SKM-1 treated with dmso at 0.1 percent for 144 hours (cell line): ENCODE measurements at regions not wholly inside any gene's neighbourhood (a gene's known extent, or its start where the extent isn't known, plus 50 kb on each side); places are given as distances from the start of the nearest gene placed in this dataset.

Source experiments
- DNase-seq: peaks from one replicate; lab custom pipeline; 2025; ENCODE audit not compliant: unreplicated experiment; lab: John Stamatoyannopoulos, UW

DNA sequence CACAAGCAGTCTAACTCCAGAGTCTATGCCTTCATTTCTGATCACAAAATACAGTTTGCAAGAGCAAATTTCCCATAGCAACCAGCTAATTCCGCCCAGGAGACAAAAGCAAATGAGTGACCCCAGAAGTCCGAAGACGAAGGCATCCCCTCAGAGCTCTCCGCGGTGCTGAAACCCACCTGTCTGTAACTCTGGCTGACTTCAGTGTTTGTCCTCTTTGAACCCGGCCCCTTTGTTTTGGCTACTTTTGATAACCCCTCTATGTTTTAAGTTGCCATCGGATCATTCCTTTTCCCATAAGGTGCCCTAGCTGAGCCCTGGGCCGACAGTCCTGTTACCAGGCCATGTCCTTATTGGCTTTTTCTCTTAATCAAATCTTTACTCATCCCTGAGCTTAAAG lies 515.8 kb downstream of the PTPRU start:
- DNase-seq, result no peak

DNA sequence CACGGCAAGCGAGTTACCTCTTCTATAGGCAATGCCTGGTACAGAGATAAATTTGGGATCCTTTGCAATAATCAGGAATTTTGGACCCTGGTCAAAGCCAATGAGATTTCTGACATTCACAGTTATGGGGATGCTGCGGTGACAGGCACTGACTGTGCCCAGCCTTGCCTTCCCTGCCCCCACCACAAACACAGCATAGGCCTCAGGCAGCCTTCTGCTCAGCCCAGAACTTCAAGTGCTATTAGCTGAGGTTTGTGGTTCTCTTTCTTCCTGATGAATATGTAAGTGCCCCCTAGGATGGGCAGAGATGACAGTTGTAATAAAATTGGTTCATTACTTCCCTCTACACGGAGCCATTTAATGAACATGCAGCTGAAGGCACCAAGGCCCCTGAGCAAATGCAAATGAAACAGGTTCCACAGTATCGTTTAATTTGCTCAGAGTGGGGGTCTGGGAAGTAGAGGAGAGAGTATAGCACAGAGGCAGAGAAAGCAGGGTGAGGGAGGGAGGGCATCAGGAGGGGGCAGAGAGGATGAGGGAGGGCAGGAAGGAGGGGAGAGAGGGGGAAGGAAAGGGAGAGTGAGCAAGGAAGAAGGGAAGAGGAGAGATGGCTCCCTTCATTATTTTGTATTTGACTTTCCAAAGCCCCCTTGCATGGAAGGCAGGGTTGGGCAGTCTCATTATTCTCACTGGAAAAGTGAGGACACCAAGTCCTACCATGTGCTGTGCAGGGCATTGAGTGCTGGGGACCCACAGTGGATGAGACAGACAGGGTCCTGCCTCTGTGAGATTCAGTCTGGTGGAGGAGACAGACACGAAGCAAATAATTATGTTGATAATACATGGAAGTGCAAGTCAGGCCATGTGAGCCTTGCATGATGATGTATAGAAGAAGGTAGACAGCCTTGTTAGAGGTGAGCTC lies 513.0 kb downstream of the PTPRU start:
- DNase-seq, result no peak

DNA sequence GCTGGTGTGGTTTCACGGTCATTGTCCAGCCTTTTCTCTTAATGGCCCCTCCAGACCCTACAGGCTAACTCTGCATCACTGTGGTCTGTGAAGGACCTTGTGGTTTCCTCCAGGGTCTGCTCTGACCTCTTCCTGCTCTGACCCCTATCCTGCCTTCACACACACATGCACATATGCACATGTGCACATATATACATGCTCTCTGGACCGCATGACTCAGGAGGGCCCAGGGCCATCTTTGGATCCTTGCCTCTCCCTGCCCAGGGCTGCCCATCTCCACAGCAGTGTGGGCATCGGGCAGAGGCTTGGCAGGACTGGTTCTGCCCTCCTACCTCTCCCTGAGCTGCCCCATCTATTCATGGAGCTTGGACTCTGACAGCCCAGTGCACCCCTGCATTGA lies 510.9 kb downstream of the PTPRU start:
- DNase-seq, result no peak

DNA sequence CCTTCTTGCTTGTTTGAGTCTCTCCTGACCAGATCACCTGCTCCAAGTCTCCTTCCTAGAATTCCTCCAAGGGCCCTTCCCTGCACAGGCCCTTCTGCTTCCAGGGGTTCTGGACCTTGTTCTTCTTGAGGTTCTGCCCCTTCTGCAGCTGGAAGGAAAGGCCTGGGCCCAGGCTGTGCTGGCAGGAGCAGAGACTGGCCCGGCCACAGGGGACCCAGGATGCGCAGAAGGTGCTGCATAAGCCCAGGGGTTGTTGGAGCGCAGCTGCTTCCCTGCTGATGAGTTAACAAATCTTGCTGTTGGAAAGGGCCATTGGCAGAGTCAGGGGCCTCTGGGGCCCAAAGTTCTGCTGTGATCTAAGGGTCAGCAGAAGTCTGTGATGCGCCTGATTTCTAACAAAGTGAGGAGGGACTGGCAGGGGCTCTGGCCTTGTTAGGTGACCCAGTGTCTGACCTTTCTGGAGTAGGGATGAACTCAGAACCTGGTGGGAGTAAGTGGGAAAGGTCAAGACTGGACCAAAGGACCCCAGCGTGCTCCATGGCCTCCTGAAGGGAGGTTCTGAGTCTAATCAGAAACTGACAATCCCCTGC lies 509.8 kb downstream of the PTPRU start:
- no peak for DNase-seq

DNA sequence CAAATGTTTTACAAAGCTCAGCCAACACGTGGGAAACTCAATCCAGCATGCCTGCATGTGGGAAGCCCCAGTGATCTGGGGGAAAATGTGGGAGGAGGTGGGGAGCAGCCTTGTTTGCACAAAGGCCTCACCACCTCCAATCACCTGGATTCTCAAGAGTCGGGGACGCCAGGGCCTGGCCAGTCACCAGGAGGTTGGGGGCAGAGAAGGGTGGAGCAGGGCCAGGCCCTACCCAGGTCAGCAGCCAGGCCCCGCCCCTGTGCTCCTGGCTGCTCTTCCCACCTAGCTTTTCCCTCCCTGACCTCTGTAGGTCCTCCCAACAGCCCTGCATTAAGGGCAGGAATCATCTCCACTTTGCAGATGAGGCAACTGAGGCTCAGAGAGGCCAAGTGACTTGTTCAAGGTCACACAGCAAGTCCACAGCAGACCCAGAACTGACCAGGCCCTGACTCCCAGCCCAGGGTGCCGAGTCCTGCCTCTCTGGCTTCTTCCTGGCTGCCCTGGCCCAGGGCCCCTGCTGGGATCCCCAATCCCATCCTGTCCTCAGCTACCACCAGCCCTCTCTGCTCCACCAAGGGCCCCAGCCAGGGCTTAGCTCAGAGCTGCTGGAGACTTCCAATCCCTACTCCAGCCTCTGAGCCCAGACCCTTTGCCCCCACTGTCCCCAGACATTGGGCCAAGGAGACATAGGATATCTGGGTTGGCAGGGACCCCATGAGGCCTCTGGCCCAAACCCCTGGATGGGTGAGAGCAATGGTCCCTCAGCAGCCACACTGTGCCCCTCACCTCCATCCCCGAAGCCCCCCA lies 508.6 kb downstream of the PTPRU start:
- no peak for DNase-seq

DNA sequence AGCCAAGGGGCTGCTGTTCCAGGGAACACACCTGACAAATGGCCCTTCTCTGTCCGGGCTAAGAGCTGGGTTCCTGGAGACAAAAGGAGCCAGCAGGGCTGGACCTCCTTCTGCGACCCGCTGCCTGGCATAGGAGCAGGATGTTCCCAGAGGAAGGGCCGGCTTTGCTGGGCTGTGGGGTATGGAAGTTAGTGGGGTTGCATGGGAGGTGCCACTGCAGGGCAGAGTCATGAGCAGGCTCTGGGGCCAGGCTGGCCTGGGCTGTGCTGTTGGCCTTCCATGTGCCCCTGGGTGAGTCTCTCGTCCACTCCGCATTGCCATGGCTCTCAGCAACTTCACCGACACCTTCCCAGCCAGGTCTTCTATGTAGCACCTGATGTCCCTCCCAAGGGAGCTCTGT lies 507.6 kb downstream of the PTPRU start:
- no peak for DNase-seq

DNA sequence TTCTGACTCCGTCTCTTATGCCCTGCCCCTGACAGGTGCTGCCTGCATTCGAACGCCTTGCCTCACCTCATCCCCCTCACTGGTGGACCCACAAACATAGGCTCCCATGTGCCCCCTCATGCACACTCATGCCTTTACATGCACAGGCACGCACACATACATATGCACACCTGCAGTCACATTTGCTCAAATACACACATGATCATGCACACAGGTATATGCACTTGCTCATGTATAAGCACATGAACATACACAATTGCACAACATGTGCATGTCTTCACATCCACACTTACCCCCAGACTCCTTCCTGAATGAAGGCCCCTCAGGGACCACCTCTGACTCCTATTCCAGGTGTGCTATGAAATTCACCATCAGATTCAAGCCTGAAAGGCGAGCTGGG lies 506.9 kb downstream of the PTPRU start:
- DNase-seq, result no peak

DNA sequence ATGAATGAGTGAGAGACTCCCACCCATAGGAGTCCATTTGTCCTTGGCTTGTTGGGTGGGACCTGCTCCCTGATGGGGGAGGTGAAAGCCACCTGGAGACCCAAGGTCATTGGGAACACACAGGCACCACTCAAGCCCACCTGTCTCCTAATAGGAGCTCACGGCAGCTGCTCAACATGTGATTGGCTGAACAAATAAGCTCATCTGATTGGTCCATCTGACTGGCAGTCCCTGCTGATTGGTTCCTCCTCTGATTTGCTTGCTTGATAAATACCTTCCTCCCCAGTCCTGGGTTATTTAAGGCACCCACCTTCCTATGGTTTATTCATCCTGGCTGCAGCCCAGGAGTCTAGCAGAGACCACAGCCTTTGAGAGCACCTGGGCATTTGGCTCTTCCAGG lies 502.9 kb downstream of the PTPRU start:
- no peak for DNase-seq

DNA sequence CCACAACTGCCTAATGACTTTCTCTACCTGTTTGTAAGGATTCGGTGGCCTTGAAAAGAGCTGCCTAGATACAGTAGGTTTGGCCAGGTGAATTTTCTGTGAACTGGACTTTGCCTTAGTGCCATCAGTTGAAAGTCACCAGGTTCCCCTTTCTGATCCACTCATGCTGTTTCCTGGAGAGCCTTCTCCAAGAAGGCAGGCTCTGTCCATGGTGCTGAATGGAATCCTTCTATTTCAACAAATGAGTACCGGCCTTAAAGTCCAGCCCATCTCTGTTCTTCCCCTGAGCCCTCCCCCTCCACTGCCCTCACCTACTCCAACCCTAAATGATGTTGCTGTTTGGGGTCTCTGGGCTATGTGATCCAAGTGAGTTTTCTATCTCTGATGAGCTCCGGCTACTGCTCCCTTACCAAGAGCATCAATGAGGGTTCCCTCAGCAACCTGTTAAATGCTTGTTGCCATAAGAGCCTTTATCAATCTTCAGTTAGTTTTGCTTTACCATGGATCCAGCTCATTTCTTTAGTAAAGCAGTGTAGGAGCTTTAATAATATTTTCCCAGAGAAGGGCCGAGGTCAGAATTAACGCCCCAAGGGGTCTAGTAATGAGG lies 500.4 kb downstream of the PTPRU start:
- no peak for DNase-seq

DNA sequence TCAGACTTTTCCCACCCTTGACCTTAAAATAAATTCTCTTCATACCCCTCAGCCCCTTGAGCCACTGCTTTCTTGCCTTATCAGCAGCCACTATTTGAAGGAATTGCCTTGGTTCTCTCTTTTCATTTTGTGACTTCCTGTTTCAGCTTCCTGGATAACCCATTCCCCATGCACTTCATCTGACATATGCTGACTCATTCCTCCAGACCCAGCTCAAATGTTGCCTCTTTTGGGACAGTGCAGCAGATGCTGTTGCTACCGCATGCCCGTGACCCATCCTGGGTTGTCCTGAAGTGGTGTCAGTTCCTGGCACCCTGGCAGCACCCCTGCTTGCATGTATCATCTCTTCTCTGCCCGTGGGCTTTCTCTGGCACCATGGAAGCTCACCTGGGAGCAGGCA lies 496.1 kb downstream of the PTPRU start:
- DNase-seq, result no peak

DNA sequence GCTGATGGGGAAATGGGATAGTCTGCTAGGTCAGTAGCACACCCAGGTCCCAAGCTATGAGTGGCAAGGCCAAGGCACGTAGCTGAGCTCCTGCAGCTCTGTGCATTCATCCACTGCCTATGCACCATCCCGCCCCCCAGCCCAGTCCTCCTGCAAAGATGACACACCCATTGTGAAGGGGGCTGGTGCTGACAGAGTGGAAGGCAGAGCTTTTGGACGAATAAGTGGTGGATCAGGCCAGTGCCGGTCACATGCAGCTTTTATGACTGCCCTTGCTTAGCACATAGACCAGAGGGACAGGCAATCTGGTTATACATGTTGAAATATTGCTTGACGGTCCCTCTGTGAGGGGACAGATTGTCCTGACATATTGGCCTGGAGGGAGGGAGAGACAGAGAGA lies 494.3 kb downstream of the PTPRU start:
- DNase-seq, result no peak

DNA sequence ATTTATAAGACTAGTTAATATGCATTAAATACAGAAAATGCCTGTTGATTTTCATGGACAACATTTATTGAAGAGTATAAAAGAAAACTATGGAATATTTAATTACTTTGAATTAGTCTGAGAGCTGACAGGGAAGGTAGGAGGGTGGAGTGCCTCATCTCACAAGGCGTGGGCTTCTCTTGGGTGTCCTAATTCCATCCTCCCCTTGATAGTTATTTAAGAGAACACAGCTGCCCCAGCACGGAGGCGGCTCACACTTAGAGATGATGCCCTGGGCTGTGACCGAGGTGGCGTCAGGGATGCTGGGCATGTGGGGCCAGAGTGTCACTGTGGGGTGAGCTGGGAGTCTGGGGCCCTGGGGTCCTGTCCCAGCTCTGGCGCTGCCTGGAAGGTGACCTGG lies 493.0 kb downstream of the PTPRU start:
- DNase-seq, result no peak

DNA sequence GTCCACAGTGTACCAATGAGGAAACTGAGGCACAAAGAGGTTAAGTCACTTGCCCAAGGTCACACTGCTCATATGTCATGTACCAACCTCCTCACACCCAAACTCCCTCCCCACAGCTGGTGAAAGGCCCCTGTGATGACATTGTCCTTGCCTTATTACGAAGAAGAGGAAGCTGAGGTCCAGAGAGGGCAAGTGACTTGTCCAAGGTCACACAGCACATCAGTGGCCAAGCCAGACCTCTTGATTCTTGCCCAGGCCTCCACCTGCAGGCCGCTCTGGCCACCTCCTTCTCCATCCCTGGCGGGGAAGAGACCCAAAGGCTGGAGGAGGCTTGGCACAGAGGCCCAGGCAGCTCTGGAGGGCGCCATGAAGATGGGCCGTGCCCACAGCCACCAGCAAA lies 492.4 kb downstream of the PTPRU start:
- DNase-seq, result no peak

DNA sequence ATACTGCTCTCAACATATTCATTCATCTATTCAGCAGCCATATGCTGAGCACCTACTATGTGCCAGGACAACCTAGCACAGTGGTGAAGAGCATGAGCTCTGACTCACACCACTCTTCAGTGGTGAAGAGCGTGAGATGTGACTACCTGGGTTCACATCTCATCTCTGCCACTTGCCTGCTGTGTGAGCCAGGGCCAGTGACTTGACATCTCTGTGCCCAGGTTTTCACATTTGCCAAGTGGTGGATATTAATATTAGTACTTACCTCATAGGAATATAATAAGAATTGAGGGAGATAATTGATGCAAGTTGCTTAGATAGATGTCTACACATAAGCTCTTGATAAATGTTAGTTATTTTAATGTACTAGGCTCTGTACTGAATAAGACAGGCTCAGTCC lies 488.9 kb downstream of the PTPRU start:
- DNase-seq, result no peak

DNA sequence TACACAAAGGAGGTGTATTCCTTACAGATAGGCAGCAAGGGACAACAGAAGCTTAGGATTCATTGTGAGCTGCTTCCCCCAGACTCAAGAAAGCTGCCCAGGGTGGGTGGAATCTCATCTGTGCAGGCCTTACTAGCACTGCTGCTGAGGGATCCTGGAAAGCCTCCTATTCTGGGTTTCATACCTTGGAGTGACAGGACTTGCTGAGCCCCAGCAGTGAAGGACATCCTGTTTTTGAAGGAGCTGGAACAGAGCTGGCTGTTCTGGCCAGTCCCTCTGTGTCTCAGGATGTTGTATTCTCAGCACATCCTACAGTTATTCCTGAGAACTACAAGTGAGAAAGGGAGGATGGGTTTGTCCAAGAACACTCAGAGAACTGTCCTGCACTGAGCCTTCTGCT lies 486.3 kb downstream of the PTPRU start:
- DNase-seq, result no peak

DNA sequence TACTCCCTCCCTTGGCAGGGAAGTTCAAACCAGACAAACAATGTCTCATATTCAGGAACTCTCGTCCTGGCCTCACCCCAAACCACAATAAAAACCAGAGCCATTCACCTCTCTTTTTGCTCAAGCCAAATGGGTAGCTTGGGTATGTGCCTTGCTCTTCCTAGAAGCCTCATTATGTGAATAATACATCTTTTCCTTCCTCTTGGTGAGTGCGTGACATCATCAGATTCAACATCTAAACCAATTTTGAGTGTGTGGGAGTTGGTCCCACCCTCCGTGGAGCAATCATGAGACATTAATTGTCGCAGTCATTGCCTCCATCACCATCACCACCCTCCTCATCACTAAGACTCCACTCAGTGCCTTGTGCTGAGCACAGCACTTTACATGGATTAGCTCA lies 482.9 kb downstream of the PTPRU start:
- DNase-seq, result no peak

DNA sequence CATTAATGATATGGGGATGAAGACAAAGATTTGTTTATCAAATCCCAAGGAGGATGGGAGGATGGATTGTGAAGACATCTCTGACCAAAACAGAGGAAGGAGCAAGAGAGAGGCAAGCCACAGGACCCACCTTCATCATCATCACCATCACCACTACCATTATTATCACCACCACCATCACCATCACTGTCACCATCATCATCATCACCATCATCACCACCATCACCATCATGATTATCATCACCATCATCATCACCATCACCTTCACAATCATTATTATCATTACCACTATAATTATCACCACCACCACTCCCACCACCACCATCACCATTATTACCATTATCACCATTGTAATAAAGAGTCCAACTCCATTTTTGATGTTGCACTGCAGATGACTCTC lies 482.5 kb downstream of the PTPRU start:
- no peak for DNase-seq

DNA sequence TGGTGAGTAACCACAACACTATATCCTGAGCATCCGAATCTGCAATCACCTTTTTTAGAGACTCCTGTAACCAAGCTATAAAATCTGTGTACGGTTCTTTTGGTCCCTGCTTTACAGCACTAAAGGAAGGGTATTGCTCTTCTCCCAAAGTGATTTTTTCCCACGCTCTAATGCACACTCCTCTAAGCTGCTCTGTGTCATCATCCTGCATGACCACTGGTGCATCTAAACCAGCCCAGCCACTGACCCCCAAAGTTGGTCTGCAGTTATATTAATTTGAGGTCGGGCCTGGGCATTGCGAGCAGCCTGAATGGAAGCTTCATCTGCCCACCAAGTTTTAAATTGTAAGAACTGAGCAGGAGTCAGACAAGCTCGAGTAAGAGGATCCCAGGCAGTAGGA lies 480.0 kb downstream of the PTPRU start:
- no peak for DNase-seq

DNA sequence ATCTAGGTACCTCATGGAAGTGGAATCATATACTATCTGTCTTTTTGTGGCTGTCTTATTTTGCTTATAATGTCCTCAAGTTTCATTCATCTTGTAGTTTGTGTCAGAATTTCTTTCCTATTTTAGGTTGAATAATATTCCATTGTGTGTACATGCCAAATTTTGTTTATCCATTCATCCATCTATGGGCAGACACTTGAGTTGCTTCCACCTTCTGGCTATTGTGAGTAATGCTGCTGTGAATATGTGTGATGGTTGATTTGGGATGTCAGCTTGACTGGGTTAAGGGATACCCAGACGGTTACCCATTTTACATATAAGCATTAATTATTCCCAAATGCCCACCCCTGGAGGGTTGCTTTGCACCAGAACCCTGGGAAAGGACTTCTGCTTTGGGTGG lies 477.5 kb downstream of the PTPRU start:
- no peak for DNase-seq

DNA sequence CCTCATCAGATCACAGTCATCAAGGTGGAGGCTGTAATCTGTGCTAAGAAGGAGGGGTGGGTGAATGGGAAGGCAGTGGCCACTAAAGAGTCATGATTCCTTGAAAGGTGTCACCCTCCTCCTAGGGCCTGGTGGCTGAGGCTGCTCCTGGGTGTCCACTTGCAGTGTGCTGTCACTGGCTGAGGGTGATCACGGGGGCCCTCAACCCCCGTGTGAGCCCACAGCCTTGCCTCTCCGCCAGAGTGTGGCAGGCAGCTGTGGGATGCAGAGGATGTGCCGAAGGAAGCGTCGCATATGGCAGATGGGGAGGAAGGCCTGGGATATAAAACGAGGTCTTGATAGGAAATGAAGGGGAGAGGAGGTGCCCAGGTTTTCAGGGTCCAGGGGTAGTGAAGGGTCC lies 476.5 kb downstream of the PTPRU start:
- no peak for DNase-seq

DNA sequence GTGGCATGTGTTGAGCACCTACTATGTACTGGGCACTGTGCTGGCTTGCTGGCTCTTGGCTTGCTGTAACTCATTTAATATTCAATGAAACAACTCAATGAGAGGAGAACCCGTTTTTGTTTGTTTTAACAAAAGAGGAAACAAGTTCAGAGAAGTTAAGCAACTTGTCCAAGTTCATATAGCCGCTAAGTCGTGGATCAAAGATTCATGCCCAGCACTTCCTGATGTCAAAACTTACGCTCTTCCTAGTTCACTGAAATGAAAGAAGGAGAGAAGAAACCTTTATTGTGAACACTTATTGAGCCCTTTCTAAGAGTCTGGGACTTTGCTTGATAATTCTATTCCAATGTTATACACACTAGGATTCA lies 475.9 kb downstream of the PTPRU start:
- DNase-seq, result no peak
